Lung (tissue), 11 donors: ENCODE measurements at regions not wholly inside any gene's neighbourhood (a gene's known extent, or its start where the extent isn't known, plus 50 kb on each side); places are given as distances from the start of the nearest gene placed in this dataset.

ENCODE experiments used
- ATAC-seq: fragments of 200-7000 bp; cut with Tn5 transposase; one replicate; pipeline ENCODE4 v1.9.1; 2020; ENCODE audit warnings: moderate number of reproducible peaks; ENCODE audit not compliant: insufficient read depth, low FRiP score
- DNase-seq, 3 donors: peaks; one replicate each; pipeline ENCODE4 v3.0.0-alpha.2; 2013 to 2017
- H3K27ac ChIP-seq, 2 donors: one replicate each; pipeline ENCODE4 v1.5.1; 2013; ENCODE audit warnings: mild to moderate bottlenecking in 2 of 2, moderate library complexity in 2 of 2, control low read depth in 1 of 2, inconsistent platforms in 1 of 2, low read depth in 1 of 2, low read length in 1 of 2
- H3K27me3 ChIP-seq, 3 donors: one replicate each; pipeline ENCODE4 v1.5.1; 2013; ENCODE audit warnings: low read length in 2 of 3; ENCODE audit not compliant: control insufficient read depth in 3 of 3, insufficient read depth in 3 of 3
- H3K36me3 ChIP-seq, 4 donors: one replicate each; pipeline ENCODE4 v1.5.1; 2013; ENCODE audit warnings: low read length in 4 of 4, mild to moderate bottlenecking in 1 of 4, moderate library complexity in 1 of 4; ENCODE audit not compliant: control insufficient read depth in 4 of 4, insufficient read depth in 4 of 4
- H3K4me1 ChIP-seq, 5 donors: one replicate each; pipeline ENCODE4 v1.5.1; 2013; ENCODE audit warnings: low read length in 5 of 5, mild to moderate bottlenecking in 2 of 5, moderate library complexity in 1 of 5; ENCODE audit not compliant: control insufficient read depth in 5 of 5, insufficient read depth in 5 of 5
- H3K4me3 ChIP-seq: one replicate; pipeline ENCODE4 v1.5.1; 2013; ENCODE audit warnings: mild to moderate bottlenecking, control low read depth, moderate library complexity
- H3K9ac ChIP-seq, 2 donors: one replicate each; pipeline ENCODE4 v1.5.1; 2013; ENCODE audit warnings: low read length in 2 of 2, control low read depth in 1 of 2; ENCODE audit not compliant: insufficient read depth in 1 of 2
- H3K9me3 ChIP-seq, 4 donors: one replicate each; pipeline ENCODE4 v1.5.1; 2013; ENCODE audit warnings: low read length in 3 of 4, mild to moderate bottlenecking in 1 of 4, moderate library complexity in 1 of 4; ENCODE audit not compliant: control insufficient read depth in 4 of 4, insufficient read depth in 3 of 4
- WGBS, 2 donors: extraction: QIAGEN DNeasy Blood & Tissue Kit; methylation state at CpG; one replicate each; pipeline ENCODE4 v1.1.7; 2013; 5-methylcytosine and 5-hydroxymethylcytosine counted together
- TF ChIP-seq, protein P1 (sequence below): IDR thresholded peaks from 2 replicates; pipeline ENCODE4 v1.5.1; 2012; ENCODE audit warnings: mild to moderate bottlenecking; ENCODE audit errors: control extremely low read depth, extremely low read depth
- donor health status: control.
- donor health status: control.
- donor health status: Bipolar disorder and iron deficiency.
- donor health status: healthy.
- donor health status: DM: yes; HTN: yes; CAD: no.

DNA sequence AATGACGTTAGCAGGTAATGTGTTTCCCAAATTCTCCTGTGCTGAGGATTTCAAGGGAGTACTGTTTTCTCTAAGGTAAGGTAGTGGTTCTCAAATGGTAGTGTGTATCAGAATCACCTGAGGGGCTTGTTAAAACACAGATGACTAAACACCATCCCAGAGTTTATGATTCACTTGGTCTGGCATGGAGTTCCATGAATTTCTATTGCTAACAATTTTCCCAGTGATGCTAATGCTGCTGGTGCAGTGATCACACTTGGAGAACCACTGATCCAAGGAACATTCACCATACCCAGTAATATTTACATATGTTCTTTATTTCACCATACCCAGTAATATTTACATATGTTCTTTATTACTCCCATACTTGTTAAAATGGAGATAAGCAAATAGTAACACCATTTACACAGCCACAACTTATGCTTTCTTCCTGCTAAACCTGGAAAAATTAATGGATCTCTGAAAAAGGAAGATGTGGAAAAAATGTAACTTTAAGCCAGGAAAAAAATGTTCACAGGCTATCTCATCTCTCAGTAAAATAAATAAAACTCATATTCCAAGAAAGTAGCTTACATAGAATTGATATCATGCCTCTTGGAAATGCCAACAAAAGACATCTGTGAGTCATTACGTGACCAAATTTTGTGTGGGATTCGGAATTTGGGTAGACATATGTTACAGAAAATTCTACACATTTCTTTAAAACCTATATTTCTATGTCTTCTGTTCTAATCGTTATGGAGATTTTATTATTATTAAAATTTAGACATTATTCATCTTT, 129.5 kb downstream of the MMUT start:
- Histone ChIP-seq H3K36me3 (no peaks in the 10 kb centered on the region), H3K27ac (no peak overlapping the region), H3K4me1 (peaks cover 0 to 16% (median 0%) of the 10 kb centered on the region in 5 donors), H3K4me3 (no peak overlapping the region), H3K27me3 (no peaks in the 10 kb centered on the region), H3K9ac (no peak overlapping the region), H3K9me3 (peaks cover 0 to 4% (median 0%) of the 10 kb centered on the region in 4 donors)
- TF ChIP-seq, protein P1, sequence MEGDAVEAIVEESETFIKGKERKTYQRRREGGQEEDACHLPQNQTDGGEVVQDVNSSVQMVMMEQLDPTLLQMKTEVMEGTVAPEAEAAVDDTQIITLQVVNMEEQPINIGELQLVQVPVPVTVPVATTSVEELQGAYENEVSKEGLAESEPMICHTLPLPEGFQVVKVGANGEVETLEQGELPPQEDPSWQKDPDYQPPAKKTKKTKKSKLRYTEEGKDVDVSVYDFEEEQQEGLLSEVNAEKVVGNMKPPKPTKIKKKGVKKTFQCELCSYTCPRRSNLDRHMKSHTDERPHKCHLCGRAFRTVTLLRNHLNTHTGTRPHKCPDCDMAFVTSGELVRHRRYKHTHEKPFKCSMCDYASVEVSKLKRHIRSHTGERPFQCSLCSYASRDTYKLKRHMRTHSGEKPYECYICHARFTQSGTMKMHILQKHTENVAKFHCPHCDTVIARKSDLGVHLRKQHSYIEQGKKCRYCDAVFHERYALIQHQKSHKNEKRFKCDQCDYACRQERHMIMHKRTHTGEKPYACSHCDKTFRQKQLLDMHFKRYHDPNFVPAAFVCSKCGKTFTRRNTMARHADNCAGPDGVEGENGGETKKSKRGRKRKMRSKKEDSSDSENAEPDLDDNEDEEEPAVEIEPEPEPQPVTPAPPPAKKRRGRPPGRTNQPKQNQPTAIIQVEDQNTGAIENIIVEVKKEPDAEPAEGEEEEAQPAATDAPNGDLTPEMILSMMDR: no peak
- whole genome bisulfite sequencing, 2 donors: 86 to 88% methylated on average over 4 of the region's 4 CpGs
- DNase-seq (peak in 2 of 3 donors; percentile 8 to 20), ATAC-seq (no peak)

DNA sequence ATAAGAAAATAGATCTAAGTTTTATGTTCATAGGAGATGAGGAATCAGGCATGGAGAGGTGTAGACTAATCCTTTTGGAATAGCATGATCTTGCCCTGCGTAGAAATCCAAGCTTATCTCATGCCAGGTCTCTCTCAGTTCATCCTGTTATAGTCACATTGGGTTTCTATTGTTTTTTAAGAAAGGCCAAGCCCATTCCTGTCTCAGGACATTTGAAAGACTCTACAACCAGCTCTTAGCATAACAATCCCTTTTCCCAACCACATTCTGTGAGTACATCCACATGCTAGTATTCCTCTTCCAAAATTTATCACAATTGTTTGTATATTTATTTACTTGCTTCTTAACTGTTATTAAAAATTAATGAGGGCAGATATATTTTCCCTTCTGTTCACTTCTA, 130.3 kb downstream of the MMUT start:
- TF ChIP-seq, protein P1: no peak
- Histone ChIP-seq H3K36me3 (no peaks in the 10 kb centered on the region), H3K4me1 (peaks cover 0 to 23% (median 0%) of the 10 kb centered on the region in 5 donors), H3K27me3 (no peaks in the 10 kb centered on the region), H3K9me3 (peaks cover 0 to 4% (median 0%) of the 10 kb centered on the region in 4 donors), H3K9ac (no peak overlapping the region), H3K4me3 (no peak overlapping the region), H3K27ac (no peak overlapping the region)
- DNase-seq (no peak), ATAC-seq (no peak)
- WGBS, 2 donors: 75 to 77% methylated on average over 1 of the region's 1 CpG

GRCh38 chr6:49329186-49329585, 133.9 kb downstream of the MMUT start:
- Histone ChIP-seq H3K27me3 (no peaks in the 10 kb centered on the region), H3K9me3 (no peaks in the 10 kb centered on the region), H3K27ac (no peak overlapping the region), H3K9ac (no peak overlapping the region), H3K4me1 (peaks cover 0 to 41% (median 11%) of the 10 kb centered on the region in 5 donors), H3K4me3 (no peak overlapping the region), H3K36me3 (no peaks in the 10 kb centered on the region)
- WGBS, 2 donors: 69 to 75% methylated on average over 3 of the region's 3 CpGs
- TF ChIP-seq, protein P1: no peak
- ATAC-seq (no peak), DNase-seq (peak in 2 of 3 donors; percentile 62 to 64)
